Inflammatory macrophage treated with lipopolysaccharide for 4 hours (primary cell): ENCODE measurements at regions not wholly inside any gene's neighbourhood (a gene's known extent, or its start where the extent isn't known, plus 50 kb on each side); places are given as distances from the start of the nearest gene placed in this dataset.

ENCODE experiments used
- DNase-seq: peaks from one replicate; pipeline ENCODE4 v3.0.0-alpha.2; 2020

DNA sequence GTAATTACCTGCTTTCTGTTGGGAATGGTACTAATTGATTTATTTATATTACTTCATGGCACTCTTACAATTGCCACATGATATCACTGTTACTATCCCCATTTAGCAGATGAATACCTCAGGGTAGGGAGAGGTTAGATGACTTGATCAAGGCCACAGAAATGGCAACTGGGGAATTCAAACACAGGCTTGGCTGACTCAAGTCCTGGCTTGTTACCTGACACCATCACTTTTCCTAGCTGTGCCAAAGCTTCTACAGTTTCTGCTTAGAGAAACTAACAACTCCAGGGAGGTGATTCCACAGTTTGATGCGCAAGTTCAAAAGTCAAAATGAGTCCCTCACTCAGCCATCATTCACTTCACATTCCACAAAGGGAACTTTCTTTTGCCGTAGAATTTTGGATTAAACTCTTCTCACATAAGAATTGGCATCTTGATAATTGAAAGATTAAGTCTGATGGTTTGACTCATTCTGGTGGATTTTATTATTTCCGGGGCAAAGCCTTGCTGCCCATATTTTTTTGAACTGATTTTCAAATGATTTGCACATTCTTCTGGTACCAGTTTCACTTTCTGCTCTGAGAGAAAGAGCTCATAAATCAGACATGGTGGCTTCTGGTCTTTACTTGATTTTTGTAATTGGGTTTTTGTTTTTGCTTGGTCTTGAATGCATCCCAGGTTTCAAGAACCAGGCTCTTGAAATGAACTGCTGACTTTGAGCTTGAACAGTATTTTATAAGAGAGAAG is 656.8 kb downstream of the BCL11A start:
- no peak for DNase-seq

DNA sequence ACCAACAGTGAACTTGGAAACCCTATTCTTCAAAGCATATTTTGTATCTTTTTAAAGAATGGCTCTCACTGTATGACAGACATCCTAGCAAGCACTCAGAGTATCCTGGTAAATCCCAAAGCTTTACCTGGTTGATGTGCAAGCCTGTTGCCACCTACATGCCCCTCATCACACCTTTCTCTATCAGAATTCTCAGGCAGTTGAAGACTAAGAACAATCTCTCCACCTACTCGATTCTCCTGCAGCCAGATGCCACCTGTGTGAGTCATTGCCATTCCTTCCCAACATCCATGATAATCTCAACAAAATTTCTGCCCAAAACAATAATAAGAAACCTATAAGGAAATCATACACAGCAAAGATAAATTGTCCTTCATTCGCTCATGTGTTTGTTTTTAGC is 659.8 kb downstream of the BCL11A start:
- no peak for DNase-seq

DNA sequence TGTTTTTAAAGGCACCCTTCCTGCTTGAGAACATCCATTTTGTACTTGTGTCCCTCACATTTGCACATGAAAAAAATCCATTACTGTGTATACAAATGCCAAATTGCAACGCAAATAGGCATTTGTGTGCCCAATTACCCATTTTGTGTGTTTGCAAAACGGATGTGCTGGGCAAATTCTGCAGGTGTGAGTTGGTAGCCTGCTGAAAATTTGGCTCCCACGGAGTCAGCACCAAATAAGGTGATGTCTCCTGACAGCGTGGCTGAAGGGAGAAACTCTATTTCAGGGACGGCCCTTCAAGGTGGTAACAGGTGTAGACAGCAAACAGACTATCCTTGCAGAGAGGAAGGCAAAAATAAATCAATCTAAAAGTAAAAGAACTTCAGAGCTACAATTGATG is 661.1 kb downstream of the BCL11A start:
- DNase-seq: no peak

DNA sequence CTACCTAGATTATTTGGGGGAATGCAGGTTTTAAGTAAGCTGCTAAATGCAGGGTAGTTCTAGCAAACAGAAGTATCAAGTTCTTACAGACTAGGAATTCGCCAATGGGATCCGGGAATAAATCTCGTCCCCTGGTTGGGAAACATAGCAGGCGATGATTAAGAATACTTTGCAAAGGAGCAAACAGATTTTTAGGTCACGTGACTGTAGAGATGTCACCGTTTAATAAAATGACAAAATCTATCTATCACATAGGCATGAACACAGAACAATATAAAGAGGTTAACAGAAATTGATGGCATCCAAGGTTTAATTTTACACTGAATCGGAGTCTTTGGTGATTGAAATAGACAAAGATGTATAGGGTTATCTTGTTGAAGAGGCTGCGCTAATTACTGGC is 664.1 kb downstream of the BCL11A start:
- no peak for DNase-seq

DNA sequence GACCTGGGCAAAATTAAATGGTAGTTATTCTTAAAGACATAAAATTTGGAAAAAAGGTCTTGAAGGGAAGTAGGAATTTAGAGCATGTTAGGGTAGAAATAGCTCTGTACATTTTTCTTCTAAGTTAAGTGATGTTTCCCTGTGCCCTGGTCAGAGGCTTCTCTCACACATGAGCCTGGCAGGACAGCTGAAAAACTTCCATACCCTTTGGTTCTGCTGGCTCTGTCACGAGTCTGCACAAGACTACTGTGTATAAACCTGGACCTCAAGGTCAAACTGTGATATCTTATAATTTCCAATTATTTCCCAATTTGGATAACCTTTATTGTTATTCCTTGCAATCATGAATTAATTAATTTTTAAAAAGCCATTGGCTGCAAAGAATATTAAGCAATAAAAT is 664.7 kb downstream of the BCL11A start:
- no peak for DNase-seq

DNA sequence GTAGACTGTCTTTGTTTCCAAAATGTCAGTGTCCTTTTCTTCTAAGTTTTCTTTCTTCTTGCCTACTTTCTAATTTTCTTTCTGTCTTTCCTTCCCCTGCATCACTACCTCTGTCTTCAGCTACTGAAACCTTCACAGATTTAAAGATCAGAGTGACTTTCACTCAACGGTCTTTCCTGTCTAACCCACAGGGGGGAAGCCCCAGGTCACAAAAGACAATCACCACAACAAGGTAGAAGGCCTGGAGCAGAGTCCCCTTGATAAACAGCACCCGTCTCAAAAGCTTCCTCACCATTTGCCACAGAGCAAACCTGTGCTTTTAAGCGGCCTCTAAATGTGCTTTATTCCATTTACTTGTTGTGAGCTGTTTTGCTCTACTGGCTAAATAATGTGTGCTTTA is 665.4 kb downstream of the BCL11A start:
- no peak for DNase-seq

DNA sequence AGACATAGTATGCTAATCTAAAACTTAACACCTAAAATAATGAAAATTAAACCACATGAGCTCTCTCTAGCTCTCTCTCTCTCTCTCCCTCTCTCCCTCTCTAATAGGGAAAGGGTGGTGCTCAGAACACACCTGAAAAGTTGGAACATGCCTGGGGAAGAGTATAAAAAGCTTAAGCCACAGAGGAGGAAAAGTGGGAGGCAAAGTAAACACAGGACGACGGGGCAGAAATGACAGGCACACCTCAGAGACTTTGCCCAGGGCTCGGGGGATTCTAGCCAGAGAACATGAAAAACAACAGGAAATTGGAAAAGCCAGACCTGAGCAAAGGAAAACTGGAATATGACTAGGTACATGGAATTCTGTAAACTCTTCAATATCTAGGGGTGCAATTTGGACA is 666.1 kb downstream of the BCL11A start:
- DNase-seq: no peak

DNA sequence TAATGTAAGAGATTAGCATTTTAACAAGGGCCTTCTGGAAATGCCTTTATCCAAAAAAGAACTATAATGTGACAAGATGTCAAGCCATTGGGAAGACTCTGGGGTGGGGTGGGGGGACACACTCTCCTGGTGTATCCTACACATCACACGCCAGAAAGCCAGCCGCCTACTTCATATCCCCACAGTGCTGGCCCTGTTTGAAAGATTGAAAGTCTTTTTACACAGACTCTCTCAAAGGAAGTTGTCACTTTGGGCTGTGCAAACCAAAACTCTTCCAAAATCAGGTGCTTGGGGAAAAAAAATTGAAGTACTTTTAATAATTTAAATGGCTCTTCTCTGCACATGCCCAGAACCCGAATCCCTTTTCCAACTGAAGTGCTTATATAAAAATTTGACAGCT is 666.7 kb downstream of the BCL11A start:
- DNase-seq: no peak

DNA sequence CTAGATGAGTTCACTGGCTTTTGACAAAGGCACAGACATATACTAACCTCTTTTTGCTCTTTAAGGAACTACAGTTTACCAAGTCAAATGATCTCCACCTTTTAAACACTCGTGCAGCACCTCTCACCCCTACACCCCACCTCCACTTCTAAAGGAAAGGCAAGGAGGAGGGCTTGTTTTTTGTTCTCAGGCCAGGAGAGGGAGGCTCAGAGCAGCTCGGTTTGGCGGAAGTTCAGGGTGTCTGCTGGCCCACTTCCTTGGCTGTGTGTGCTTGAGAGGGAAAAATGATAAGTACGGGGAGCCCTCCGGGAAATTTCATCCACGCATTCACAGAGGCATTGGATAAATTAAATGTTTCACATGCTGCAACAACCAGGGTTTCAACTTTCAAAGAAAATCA is 667.9 kb downstream of the BCL11A start:
- no peak for DNase-seq

DNA sequence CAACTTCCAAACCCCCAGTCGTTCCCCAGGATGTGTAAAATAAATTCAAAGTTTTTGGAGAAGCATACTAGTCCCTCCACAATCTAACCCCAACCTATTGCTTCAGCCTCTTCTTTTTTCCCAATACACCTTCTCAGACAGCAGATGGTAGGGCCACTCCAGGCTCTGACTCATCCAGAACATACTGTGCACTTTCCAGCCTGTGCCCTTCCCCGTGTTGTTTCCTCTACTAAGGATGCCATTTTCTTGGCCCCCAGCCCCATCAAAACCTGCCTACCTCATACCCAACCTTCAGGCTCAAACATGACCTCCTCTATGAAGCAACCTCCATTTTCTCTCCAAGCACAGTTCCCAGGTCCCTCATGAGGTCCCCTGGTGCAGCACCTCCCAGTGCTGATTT is 669.3 kb downstream of the BCL11A start:
- no peak for DNase-seq

DNA sequence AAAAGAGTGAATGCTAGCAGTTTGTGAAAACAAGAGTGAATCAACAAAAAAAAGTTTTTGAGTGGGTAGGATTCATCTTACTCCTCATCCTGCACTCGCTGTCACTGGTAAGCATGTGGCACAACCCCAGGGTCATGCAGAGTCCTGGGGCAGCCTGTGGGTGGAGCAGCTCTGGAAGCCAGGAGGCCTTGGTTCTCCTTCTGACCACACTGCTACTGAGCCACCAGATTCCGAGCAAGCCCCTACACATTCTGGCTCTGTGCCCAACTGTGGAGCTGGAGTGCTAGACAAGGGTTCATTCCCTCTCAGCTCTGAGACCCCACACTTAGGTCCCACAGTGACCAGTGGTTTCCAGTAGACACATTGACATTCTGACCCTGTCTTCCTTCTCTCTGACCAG is 670.6 kb downstream of the BCL11A start:
- peak; percentile 1 for DNase-seq

DNA sequence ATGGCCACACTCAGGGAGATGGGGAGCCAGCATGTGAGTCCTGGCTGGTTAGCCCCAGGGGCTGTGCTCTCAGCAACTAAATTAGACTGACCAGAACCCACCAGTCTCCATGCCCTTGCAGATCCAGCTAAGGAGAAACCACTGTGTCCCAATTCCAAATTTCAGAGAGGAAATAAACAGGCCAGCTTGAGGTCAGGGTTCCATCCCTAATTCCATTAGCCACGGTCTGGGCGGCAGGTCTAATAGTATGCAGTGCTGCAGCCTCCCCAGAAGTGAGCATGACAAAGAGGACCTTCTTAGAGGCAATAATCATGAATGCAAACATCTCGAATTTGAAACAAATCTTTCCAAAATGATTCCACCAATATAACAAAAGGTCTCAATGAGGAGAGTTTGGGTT is 671.2 kb downstream of the BCL11A start:
- no peak for DNase-seq

DNA sequence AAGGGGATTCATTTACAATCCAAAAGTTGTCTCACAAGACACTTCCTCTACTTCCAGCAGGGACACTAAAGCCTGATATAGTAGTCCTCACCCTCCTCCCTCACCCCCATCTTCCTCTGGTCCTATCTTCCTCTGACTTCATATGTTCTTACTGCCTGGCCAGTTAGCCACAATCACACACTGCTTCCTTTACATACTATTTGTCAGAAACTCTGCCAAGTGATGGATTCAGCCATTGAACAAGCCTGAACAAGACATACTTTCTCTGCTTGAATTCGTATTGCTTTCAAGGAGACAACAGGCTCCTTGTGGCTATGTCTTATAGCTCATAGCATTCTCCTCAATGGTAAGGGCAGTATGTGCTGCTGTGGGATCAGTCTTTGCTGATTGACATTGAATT is 672.2 kb downstream of the BCL11A start:
- no peak for DNase-seq

DNA sequence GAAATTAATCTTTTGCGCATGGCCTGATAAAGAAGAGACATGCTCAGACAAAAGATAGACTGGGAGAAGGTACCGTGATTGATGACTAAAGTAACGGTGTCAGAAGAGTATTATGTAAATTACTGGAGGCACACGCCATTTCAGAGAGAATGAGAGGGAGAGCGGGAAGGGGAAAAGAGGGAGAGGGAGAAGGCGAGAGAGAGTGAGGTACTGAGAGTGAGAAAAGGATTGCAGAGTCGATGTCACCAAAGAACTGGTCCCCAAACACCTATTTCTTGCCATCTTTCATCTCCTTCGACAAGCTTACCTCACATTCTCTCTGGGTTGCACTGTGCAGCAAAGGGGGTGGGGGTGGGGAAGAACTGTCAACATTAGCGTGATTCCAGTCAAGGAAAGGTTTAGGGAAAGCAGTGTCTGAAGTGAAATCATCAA is 673.7 kb downstream of the BCL11A start:
- no peak for DNase-seq

DNA sequence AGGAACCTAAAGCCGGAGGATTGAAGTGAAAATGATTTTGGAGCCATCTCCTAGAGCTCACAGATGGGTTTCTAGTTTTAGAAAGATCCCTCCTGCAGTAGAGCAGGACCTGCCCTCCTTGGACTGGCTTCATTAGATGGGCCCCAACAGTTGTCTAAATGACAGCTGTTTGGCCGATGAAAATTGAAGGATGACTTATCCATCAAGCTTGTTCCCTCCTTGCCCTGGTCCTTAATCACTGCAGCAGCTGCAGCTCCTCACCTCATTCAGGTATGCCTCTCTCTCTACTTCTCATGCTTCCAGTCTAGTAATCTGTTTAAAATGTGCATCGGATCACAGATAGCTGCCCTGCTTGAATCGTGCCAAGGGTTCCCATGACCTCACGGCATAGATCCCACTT is 677.6 kb downstream of the BCL11A start:
- no peak for DNase-seq

DNA sequence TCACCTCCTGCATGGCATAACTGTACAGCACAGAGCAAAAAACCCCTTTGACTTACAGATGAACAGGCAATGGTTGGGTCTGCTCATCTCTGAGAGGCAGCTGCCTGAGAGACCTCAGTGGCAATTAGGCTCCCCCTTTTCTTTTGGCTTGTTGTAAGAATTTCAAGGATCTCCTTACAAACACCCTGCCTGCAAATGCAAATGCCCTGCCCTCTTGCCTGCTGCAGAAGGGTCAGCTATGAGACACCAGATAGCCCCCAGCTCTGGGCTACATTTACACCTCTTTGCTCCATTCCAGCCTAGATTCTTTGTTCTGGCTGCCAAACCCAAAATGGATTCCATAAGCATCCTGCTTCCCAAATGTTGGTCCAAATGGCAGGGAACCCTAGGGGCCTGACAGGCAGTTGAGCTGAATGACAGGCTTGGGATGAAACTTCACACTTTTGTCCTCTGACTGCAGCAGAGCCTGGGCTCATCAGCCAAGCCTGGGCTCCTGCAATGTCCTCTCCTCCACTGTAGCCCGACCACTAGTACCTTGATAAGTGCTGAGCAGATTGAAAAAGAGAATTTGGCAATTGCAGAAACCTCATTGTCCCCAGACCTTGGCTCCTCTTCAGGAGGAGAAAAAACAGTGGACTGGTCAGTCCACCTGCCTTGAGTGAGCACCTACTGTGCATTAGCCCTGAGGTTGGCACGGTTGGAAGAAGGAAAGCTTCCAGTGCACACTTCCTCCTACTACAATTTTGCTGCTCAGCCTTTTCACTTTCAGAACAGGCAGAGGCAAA is 678.3 kb downstream of the BCL11A start:
- no peak for DNase-seq

DNA sequence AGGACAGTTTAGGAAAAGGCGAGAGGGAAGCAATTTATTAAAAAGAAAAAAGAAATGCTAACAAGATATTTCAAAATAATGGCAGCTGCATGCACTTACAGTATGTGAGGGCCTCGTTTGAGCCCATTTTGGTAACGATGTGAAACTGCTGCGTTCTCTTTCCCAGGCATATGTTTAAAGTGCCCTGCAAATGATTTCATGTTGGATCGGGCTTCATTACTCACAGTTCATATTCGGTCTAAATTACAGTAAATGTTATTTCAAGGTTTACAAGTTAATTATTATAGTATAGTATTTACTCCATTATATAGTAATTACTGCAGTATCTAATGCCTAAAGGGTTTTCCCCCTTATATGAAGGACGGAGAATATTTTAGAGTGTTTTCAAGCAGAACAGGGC is 679.1 kb downstream of the BCL11A start:
- DNase-seq: no peak

DNA sequence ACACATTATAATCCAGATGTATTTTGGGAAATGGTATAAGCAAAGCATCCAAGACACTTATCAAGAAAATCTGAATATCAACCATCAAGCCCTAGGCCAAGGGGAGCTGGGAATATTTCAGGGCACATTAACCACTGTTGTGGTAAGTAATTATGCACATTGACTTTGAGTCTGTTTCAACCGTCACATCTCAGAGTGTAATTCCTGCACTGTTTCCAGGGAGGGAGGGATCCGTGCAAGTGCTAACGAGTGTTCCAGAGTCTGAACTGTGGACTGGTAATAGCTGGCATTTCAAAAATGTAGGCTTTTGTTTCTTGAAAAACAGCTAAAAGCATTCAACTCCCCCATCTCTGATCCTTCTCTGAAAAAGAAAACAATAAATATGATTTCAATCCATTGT is 681.6 kb downstream of the BCL11A start:
- DNase-seq: no peak

DNA sequence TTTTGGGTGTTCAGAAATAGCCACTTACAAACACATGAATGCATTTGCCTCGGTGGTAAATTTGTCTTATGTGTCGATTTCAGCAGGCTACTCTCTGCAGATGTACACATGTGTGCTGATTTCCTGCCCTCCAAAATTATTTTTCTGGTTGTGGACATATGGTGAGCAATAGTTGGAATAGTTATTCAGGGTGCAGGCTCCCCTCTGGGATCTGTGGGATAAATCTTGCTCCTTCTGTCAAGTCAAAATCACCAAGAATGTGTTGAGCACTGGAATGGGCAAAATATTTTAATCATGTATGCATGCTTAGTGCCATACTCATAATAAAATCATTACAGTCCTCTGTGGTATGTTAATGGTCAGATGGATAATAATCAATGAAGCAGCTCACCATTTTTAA is 684.5 kb downstream of the BCL11A start:
- DNase-seq: no peak

DNA sequence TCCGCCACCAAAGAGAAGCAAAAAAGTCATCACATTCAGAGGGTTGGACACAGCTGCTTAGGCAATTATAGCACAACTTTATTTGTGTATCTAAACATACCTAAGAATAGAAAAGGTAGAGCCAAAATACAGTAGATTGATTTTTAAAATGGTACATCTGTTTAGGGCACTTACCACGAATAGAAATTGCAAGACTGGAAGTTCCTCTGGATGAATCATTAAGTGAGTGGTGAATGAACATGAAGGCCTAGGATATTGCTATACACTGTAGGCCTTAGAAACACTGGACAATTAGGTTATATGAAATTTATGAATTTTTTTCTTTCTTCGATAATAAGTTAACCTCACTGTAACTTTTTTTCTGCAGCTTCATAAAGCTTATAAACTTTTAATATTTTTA is 687.0 kb downstream of the BCL11A start:
- DNase-seq: peak; percentile 12

DNA sequence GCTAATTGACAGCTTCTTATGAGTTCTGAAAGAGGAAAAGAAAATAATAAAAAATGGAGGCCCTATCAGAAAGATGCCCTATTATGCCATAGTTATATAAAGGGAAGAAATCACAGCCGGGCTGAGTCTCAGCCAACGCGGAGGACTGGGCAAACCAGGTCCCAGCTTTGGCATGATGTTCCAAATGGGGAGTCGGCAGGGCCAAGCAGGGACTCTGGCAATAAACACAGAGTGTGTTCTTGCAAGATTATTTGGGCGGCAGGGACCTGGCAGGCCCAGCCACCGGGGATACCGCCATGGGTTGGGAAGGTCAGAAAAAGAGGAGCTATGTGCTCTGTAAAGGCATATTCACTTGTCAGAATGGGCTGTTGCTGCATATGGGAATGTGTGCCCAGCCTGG is 694.9 kb downstream of the BCL11A start:
- DNase-seq: no peak

DNA sequence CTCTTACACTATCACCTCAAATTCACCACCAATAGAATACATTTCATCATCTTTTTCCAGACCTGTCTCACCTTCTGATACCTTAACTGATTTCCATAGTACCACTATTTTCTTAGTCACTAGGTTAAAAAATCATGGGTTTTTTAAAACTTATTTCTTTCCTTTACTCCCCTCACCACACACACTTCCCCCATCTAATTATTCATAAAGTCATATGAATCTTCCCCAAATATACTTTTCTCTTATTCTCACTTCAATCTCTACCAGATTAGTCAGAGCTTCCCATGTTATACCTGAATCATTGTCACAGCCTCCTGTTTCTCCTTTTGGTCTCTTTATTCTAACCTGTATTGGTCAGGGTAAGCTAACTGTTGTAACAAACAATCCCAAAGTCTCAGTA is 696.3 kb downstream of the BCL11A start:
- DNase-seq: no peak

DNA sequence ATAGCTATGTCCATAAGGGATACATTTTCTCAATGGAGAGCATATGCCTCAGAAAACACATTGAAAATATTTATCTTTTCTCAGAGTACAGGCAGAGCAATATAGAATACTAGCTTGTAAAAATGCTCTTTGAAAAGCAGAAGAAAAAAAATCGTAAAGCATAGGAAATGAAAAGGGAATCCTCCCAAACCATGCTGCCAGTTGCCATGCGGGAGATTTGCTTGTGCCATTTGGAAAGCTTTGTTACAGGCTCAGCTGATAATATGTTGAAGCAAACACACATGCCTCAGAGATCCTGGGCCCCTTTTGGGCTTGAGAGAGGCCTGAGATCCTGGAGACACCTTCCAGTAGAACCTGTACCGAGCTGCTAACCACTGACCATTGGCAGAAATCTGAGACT is 697.1 kb downstream of the BCL11A start:
- DNase-seq: no peak

DNA sequence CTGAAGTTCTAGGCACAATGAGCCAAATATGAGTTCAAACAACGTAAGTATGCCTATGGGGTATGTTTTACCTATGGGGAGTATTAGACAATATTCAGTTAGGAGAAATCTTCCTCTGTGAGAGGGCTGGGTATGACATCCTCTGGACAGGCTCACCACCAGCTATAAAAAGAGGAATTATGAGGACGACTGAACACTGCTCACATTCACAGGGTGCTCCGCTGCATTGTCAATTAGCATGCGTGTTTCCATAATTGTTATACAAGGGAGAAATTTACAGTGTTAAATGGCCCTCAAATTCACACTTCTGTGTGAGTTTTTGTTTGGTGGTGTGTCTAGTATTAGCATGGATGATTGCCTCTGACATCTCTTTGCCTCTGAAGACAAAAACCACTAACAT is 700.4 kb downstream of the BCL11A start:
- DNase-seq: no peak
